PC-9 (cell line): ENCODE measurements at regions not wholly inside any gene's neighbourhood (a gene's known extent, or its start where the extent isn't known, plus 50 kb on each side); places are given as distances from the start of the nearest gene placed in this dataset.
A peak's percentile ranks its signal among the peaks of the same experiment; 100 is the strongest.

Source experiments
- BruUV-seq: library from RNA; stranded (reverse); fragments of 400-500 nt; replicated peaks from 2 replicates; lab custom pipeline; 2021; lab: Mats Ljungman, UMichigan
- CTCF ChIA-PET: fragments of 300-600 bp; sonication (Branson Sonifier 250); formaldehyde crosslinking; loops from one replicate; lab custom pipeline; 2022; ENCODE audit warnings: antibody characterized with exemption; lab: Charles Lee
- POLR2A ChIA-PET: fragments of 300-600 bp; sonication (Branson Sonifier 250); formaldehyde crosslinking; loops from one replicate; lab custom pipeline; 2022; ENCODE audit warnings: antibody characterized with exemption; ENCODE audit not compliant: unreplicated experiment; lab: Charles Lee
- DNase-seq, 2 experiments: peaks; one replicate each; pipeline versions ENCODE4 v3.0.0 to v3.0.0-alpha.2; 2015 to 2022; ENCODE audit warnings: mixed read lengths in 1 of 2
- H2AFZ ChIP-seq: fragments of 200-600 bp; sonication (generic); 2 replicates; pipeline ENCODE4 v1.8.1; 2017; ENCODE audit warnings: antibody characterized with exemption
- H3F3A ChIP-seq: fragments of 200-600 bp; sonication (generic); 2 replicates; pipeline ENCODE4 v1.8.1; 2017; ENCODE audit warnings: antibody characterized with exemption, mild to moderate bottlenecking, low read depth; ENCODE audit not compliant: insufficient read depth
- H3K27ac ChIP-seq: fragments of 200-600 bp; sonication (generic); 2 replicates; pipeline ENCODE4 v1.6.1; 2016; ENCODE audit warnings: mixed run types
- H3K27me3 ChIP-seq: fragments of 200-600 bp; sonication (generic); 2 replicates; pipeline ENCODE4 v1.6.1; 2016; ENCODE audit warnings: low read depth, mixed run types; ENCODE audit not compliant: insufficient read depth
- H3K36me3 ChIP-seq: fragments of 200-600 bp; sonication (generic); 2 replicates; pipeline ENCODE4 v1.6.1; 2016; ENCODE audit warnings: low read depth, mixed run types
- H3K4me1 ChIP-seq: fragments of 200-600 bp; sonication (generic); replicated peaks from 2 replicates; pipeline ENCODE4 v1.6.1; 2016; ENCODE audit warnings: mixed run types; ENCODE audit not compliant: insufficient read depth
- H3K4me2 ChIP-seq: fragments of 200-600 bp; sonication (generic); 2 replicates; pipeline ENCODE4 v1.6.1; 2017; ENCODE audit warnings: mixed run types
- H3K4me3 ChIP-seq: fragments of 200-600 bp; sonication (generic); 2 replicates; pipeline ENCODE4 v1.6.1; 2016; ENCODE audit warnings: mixed run types
- H3K79me2 ChIP-seq: fragments of 200-600 bp; sonication (generic); 2 replicates; pipeline ENCODE4 v1.6.1; 2017; ENCODE audit warnings: low read depth, mixed run types
- H3K9me2 ChIP-seq: fragments of 200-600 bp; sonication (generic); 2 replicates; pipeline ENCODE4 v1.8.1; 2017; ENCODE audit warnings: mild to moderate bottlenecking; ENCODE audit not compliant: insufficient read depth
- H3K9me3 ChIP-seq: fragments of 200-600 bp; sonication (generic); 2 replicates; pipeline ENCODE4 v1.8.1; 2016; ENCODE audit warnings: low read depth; ENCODE audit not compliant: insufficient read depth
- H4K20me1 ChIP-seq: fragments of 200-600 bp; sonication (generic); 2 replicates; pipeline ENCODE4 v1.8.1; 2017; ENCODE audit not compliant: insufficient read depth
- CTCF ChIP-seq: fragments of 200-600 bp; sonication (generic); conservative IDR thresholded peaks from 2 replicates; pipeline ENCODE4 v1.6.1; 2017; ENCODE audit warnings: mixed run types, antibody characterized with exemption, mild to moderate bottlenecking, moderate library complexity
- EZH2 ChIP-seq: fragments of 200-600 bp; sonication (generic); IDR thresholded peaks from 2 replicates; pipeline ENCODE4 v1.8.0; 2017; ENCODE audit warnings: antibody characterized with exemption, low read depth
- intact Hi-C: fragments of 100-400 bp; cut with micrococcal nuclease; formaldehyde crosslinking; loops from one replicate; pipeline ENCODE4 v1.10.0; 2022; ENCODE audit not compliant: unreplicated experiment

DNA sequence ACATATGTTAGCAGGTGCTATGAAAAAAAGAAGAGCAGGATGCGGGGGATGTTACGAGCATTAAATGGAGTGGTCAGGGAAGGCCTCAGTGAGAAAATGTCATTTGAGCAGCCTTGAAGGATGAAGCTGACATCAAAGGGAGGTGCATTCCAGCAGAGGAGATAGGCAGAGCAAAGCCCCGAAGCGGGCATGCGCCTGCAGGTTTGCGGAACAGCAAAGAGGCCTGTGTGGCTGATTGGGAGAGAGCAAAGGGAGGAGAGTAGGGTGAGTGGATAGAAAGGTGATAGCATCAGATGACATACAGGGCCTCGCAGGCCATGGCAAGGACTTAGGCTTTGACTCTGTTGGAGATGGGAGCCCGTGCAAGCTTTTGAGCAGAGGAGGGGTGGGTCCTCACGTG is 95.4 kb upstream of the GPR50 start:
- POLR2A ChIA-PET: no interaction called here
- BruUV-seq: no TSS peak

DNA sequence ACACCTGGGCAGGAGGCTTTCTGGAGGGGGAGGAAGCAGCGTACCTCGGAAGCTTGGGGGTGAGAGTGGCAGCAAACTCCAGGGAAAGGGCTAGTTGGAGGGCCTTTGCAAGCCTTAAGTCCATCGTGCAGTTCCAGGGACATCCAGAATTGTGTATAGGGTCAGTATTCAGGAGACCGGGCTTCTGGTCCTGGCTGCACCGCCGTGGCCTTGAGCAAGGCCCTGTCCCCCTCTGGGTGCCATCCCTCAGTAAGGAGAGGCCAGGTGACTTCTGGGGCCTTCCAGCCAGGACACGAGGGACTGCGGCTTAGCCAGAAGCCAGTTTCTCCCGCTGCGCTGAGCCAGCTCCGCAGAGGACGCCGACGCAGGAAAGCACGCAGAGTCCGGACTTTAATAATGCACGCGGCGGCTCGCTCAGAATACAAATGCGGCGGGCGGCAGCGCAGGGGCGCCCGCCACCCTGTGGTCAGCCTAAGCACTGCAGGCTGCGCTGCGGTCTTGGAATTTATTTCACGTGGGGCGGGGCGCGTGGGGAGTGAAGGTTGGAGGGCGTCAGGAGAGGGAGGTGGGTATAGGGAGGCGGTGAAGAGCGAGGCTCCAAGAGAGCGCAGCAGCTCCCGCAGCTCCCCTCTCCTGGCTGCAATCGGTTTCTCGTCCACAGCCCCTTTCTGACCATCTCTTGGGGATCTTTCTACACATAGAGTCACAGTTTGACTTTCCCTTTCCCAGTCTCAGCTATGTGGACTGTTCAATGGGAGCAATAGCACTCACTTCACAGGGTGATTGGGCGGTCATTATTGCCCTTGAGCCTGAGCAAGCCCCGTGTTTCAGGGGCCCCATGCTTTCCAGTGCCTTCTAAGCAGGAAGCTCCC is 94.1 kb upstream of the GPR50 start:
- no peak overlapping the region for H3K27ac ChIP-seq
- no peaks in the 10 kb centered on the region for H3K36me3 ChIP-seq
- no peaks in the 10 kb centered on the region for H3K9me2 ChIP-seq
- H3K4me2 ChIP-seq: peak overlapping the region; percentile 78
- intact Hi-C loops: loop anchor here (1.0 to 2.0 kb wide), 2 partner anchors 100 to 310 kb away; partner anchors contain the start of gene HMGB3
- peak; percentile 40 to 68 for DNase-seq
- no peaks in the 10 kb centered on the region for H3K4me1 ChIP-seq
- no TSS peak for BruUV-seq
- POLR2A ChIA-PET: no interaction called here
- no peaks in the 10 kb centered on the region for H4K20me1 ChIP-seq
- peak overlapping the region; percentile 83 for H2AFZ ChIP-seq
- no peaks in the 10 kb centered on the region for H3K79me2 ChIP-seq
- H3F3A ChIP-seq: no peaks in the 10 kb centered on the region
- peak; percentile 99 for TF ChIP-seq CTCF
- TF ChIP-seq EZH2: no peak
- H3K9me3 ChIP-seq: no peaks in the 10 kb centered on the region
- H3K4me3 ChIP-seq: no peak overlapping the region
- CTCF ChIA-PET: interaction anchor here (0.6 to 2.6 kb wide), 3 partner anchors 100 to 310 kb away, joined by 3 to 21 read pairs (median 4); no protein-coding TSS in a partner anchor
- peaks cover 81% of the 10 kb centered on the region for H3K27me3 ChIP-seq

More for the DNA sequence above, 95.4 kb upstream of the GPR50 start:
- H3K9me2 ChIP-seq: no peaks in the 10 kb centered on the region
- no peak for TF ChIP-seq EZH2
- TF ChIP-seq CTCF: no peak
- H3K9me3 ChIP-seq: no peaks in the 10 kb centered on the region
- no peaks in the 10 kb centered on the region for H3K79me2 ChIP-seq
- intact Hi-C loops: no loop called here
- H3K27ac ChIP-seq: no peak overlapping the region
- no peaks in the 10 kb centered on the region for H3K4me1 ChIP-seq
- CTCF ChIA-PET: interaction anchor here (2.6 kb wide), 1 partner anchor 309 kb away, joined by 21 read pairs; no protein-coding TSS in a partner anchor
- no peak overlapping the region for H2AFZ ChIP-seq
- no peak for DNase-seq
- peaks cover 79% of the 10 kb centered on the region for H3K27me3 ChIP-seq
- no peak overlapping the region for H3K4me2 ChIP-seq
- H3K36me3 ChIP-seq: no peaks in the 10 kb centered on the region
- H4K20me1 ChIP-seq: no peaks in the 10 kb centered on the region
- H3K4me3 ChIP-seq: no peak overlapping the region
- H3F3A ChIP-seq: no peaks in the 10 kb centered on the region

- intact Hi-C loops: no loop called here
- CTCF ChIA-PET: no interaction called here
Measured at GRCh38 chrX:151084454-151084853, 91.9 kb upstream of the GPR50 start.

More at GRCh38 chrX:151084454-151084853, 91.9 kb upstream of the GPR50 start:
- BruUV-seq: no TSS peak
- H3K4me3 ChIP-seq: no peak overlapping the region
- H3F3A ChIP-seq: no peaks in the 10 kb centered on the region
- H3K9me3 ChIP-seq: no peaks in the 10 kb centered on the region
- no peak overlapping the region for H3K4me2 ChIP-seq
- H3K9me2 ChIP-seq: no peaks in the 10 kb centered on the region
- H3K4me1 ChIP-seq: no peaks in the 10 kb centered on the region
- no peak overlapping the region for H2AFZ ChIP-seq
- H3K36me3 ChIP-seq: no peaks in the 10 kb centered on the region
- no peak for DNase-seq
- POLR2A ChIA-PET: no interaction called here
- H3K27me3 ChIP-seq: peaks cover 86% of the 10 kb centered on the region
- H3K79me2 ChIP-seq: no peaks in the 10 kb centered on the region
- H4K20me1 ChIP-seq: no peaks in the 10 kb centered on the region
- no peak overlapping the region for H3K27ac ChIP-seq
- TF ChIP-seq CTCF (no peak), EZH2 (no peak)
